Activated CD8-positive, alpha-beta T cell treated with anti-CD3 and anti-CD28 coated beads for 36 hours (primary cell): ENCODE measurements at regions not wholly inside any gene's neighbourhood (a gene's known extent, or its start where the extent isn't known, plus 50 kb on each side); places are given as distances from the start of the nearest gene placed in this dataset.

ENCODE experiments used
- ATAC-seq: fragments of 200-7000 bp; cut with Tn5 transposase; one replicate; pipeline ENCODE4 v1.10.0; 2021; ENCODE audit warnings: mild to moderate bottlenecking, moderate library complexity
- CTCF ChIA-PET: fragments of 350-600 bp; sonication (Branson Sonifier 250); formaldehyde crosslinking; loops from one replicate; lab custom pipeline; 2021; ENCODE audit warnings: antibody characterized with exemption; lab: Charles Lee
- POLR2A ChIA-PET: fragments of 350-600 bp; sonication (Branson Sonifier 250); formaldehyde crosslinking; loops from one replicate; lab custom pipeline; 2021; ENCODE audit warnings: antibody characterized with exemption; lab: Charles Lee
- DNase-seq: peaks from one replicate; pipeline ENCODE4 v3.0.0-alpha.2; 2020
- H3K27ac Mint-ChIP-seq: one replicate; pipeline ENCODE4 v1.8.0; 2021; ENCODE audit warnings: mild to moderate bottlenecking, mixed read lengths
- H3K27me3 Mint-ChIP-seq: one replicate; pipeline ENCODE4 v1.8.0; 2021; ENCODE audit warnings: mixed read lengths
- H3K36me3 Mint-ChIP-seq: one replicate; pipeline ENCODE4 v1.8.0; 2021; ENCODE audit warnings: low read depth, mixed read lengths
- H3K4me1 Mint-ChIP-seq: one replicate; pipeline ENCODE4 v1.8.0; 2021; ENCODE audit warnings: low read depth, mixed read lengths
- H3K4me3 Mint-ChIP-seq: one replicate; pipeline ENCODE4 v1.8.0; 2021; ENCODE audit warnings: mild to moderate bottlenecking, moderate library complexity, mixed read lengths
- H3K9me3 Mint-ChIP-seq: one replicate; pipeline ENCODE4 v1.8.0; 2021; ENCODE audit warnings: mixed read lengths
- CTCF ChIP-seq: fragments of 200-600 bp; IDR thresholded peaks from one replicate; pipeline ENCODE4 v1.8.0; 2022; ENCODE audit warnings: antibody characterized with exemption, mild to moderate bottlenecking
- intact Hi-C: fragments of 100-400 bp; cut with micrococcal nuclease; formaldehyde crosslinking; loops from one replicate; pipeline ENCODE4 v1.10.0; 2022

- Mint-ChIP-seq H3K4me1 (no peaks in the 10 kb centered on the region), H3K27ac (no peak overlapping the region), H3K36me3 (no peaks in the 10 kb centered on the region), H3K27me3 (no peaks in the 10 kb centered on the region), H3K4me3 (no peak overlapping the region), H3K9me3 (no peaks in the 10 kb centered on the region)
- ChIA-PET POLR2A (no interaction called here), CTCF (no interaction called here)
- DNase-seq (no peak), ATAC-seq (no peak)
- intact Hi-C loops: no loop called here
- TF ChIP-seq CTCF: no peak
Measured at GRCh38 chr6:98487612-98488011, 346.8 kb upstream of the POU3F2 start.

GRCh38 chr6:98498144-98498775 lies 336.1 kb upstream of the POU3F2 start:
- intact Hi-C loops: no loop called here
- Mint-ChIP-seq H3K4me3 (no peak overlapping the region), H3K9me3 (no peaks in the 10 kb centered on the region), H3K27me3 (no peaks in the 10 kb centered on the region), H3K4me1 (no peaks in the 10 kb centered on the region), H3K36me3 (no peaks in the 10 kb centered on the region), H3K27ac (no peak overlapping the region)
- ATAC-seq: no peak
- TF ChIP-seq CTCF: no peak
- DNase-seq: no peak
- ChIA-PET POLR2A (no interaction called here), CTCF (no interaction called here)

GRCh38 chr6:98498866-98499265 lies 335.5 kb upstream of the POU3F2 start:
- TF ChIP-seq CTCF: no peak
- Mint-ChIP-seq H3K27ac (no peak overlapping the region), H3K4me3 (no peak overlapping the region), H3K36me3 (no peaks in the 10 kb centered on the region), H3K4me1 (no peaks in the 10 kb centered on the region), H3K9me3 (no peaks in the 10 kb centered on the region), H3K27me3 (no peaks in the 10 kb centered on the region)
- ChIA-PET CTCF (no interaction called here), POLR2A (interaction anchor here (0.6 kb wide), 1 partner anchor 147 kb away, joined by 3 read pairs; no protein-coding TSS in a partner anchor)
- intact Hi-C loops: no loop called here
- no peak for ATAC-seq
- no peak for DNase-seq

GRCh38 chr6:98514073-98514720 lies 320.2 kb upstream of the POU3F2 start:
- ChIA-PET POLR2A (no interaction called here), CTCF (no interaction called here)
- Mint-ChIP-seq H3K27ac (no peak overlapping the region), H3K4me1 (no peaks in the 10 kb centered on the region), H3K9me3 (no peaks in the 10 kb centered on the region), H3K36me3 (no peaks in the 10 kb centered on the region), H3K4me3 (no peak overlapping the region), H3K27me3 (peaks cover 1% of the 10 kb centered on the region)
- TF ChIP-seq CTCF: no peak
- intact Hi-C loops: no loop called here
- DNase-seq (no peak), ATAC-seq (no peak)

GRCh38 chr6:98514796-98515195 lies 319.6 kb upstream of the POU3F2 start:
- H3K9me3 Mint-ChIP-seq: peaks cover 2% of the 10 kb centered on the region
- no peak overlapping the region for H3K4me3 Mint-ChIP-seq
- no peaks in the 10 kb centered on the region for H3K36me3 Mint-ChIP-seq
- peaks cover 1% of the 10 kb centered on the region for H3K27me3 Mint-ChIP-seq
- POLR2A ChIA-PET: no interaction called here
- CTCF ChIA-PET: no interaction called here
- intact Hi-C loops: no loop called here
- H3K4me1 Mint-ChIP-seq: no peaks in the 10 kb centered on the region
- ATAC-seq (no peak), DNase-seq (no peak)
- H3K27ac Mint-ChIP-seq: no peak overlapping the region
- TF ChIP-seq CTCF: no peak
